ENCODE measurements at regions not wholly inside any gene's neighbourhood (a gene's known extent, or its start where the extent isn't known, plus 50 kb on each side); places are given as distances from the start of the nearest gene placed in this dataset.
"Not testable (repeated sequence)": the region's sequence is repeated elsewhere in the genome, so short reads cannot be mapped to it uniquely, and the experiment has no call there.

GRCh38 chr16:82293671-82294070 lies 123.6 kb upstream of the MPHOSPH6 start:
- no peak overlapping the region for H3K4me3 Mint-ChIP-seq
- H3K27me3 Mint-ChIP-seq (ENCODE audit: low read depth, poor library complexity), result peaks cover 16% of the 10 kb centered on the region
- TF ChIP-seq CTCF (IDR thresholded peaks at IDR 0.05), result no peak
- peaks cover 5% of the 10 kb centered on the region for H3K9me3 Mint-ChIP-seq
- H3K4me1 Mint-ChIP-seq, result peaks cover 15% of the 10 kb centered on the region
- H3K27ac Mint-ChIP-seq, result no peak overlapping the region
- DNase-seq, result no peak
- H3K36me3 Mint-ChIP-seq (ENCODE audit: low read depth), result no peaks in the 10 kb centered on the region

- no peak overlapping the region for H3K4me3 Mint-ChIP-seq
- no peak for TF ChIP-seq CTCF (IDR thresholded peaks at IDR 0.05)
- H3K27ac Mint-ChIP-seq, result no peak overlapping the region
- no peak for DNase-seq
- peaks cover 5% of the 10 kb centered on the region for H3K9me3 Mint-ChIP-seq
- peaks cover 19% of the 10 kb centered on the region for H3K27me3 Mint-ChIP-seq (ENCODE audit: low read depth, poor library complexity)
- H3K4me1 Mint-ChIP-seq, result peaks cover 3% of the 10 kb centered on the region
- no peaks in the 10 kb centered on the region for H3K36me3 Mint-ChIP-seq (ENCODE audit: low read depth)
Measured at GRCh38 chr16:82287937-82288336, 117.9 kb upstream of the MPHOSPH6 start.

- Mint-ChIP-seq H3K4me3 (no peak overlapping the region), H3K36me3 (ENCODE audit: low read depth) (no peaks in the 10 kb centered on the region), H3K27ac (no peak overlapping the region), H3K4me1 (peaks cover 5% of the 10 kb centered on the region), H3K9me3 (peaks cover 10% of the 10 kb centered on the region), H3K27me3 (ENCODE audit: low read depth, poor library complexity) (peaks cover 13% of the 10 kb centered on the region)
- DNase-seq, result no peak
- no peak for TF ChIP-seq CTCF (IDR thresholded peaks at IDR 0.05)
Measured at GRCh38 chr16:82282662-82283061, 112.6 kb upstream of the MPHOSPH6 start.

- Mint-ChIP-seq H3K9me3 (peaks cover 10% of the 10 kb centered on the region), H3K4me1 (peaks cover 5% of the 10 kb centered on the region), H3K4me3 (no peak overlapping the region), H3K27ac (no peak overlapping the region), H3K27me3 (ENCODE audit: low read depth, poor library complexity) (peaks cover 16% of the 10 kb centered on the region), H3K36me3 (ENCODE audit: low read depth) (no peaks in the 10 kb centered on the region)
- no peak for TF ChIP-seq CTCF (IDR thresholded peaks at IDR 0.05)
- DNase-seq, result no peak
Measured at GRCh38 chr16:82281544-82281943, 111.5 kb upstream of the MPHOSPH6 start.

DNA sequence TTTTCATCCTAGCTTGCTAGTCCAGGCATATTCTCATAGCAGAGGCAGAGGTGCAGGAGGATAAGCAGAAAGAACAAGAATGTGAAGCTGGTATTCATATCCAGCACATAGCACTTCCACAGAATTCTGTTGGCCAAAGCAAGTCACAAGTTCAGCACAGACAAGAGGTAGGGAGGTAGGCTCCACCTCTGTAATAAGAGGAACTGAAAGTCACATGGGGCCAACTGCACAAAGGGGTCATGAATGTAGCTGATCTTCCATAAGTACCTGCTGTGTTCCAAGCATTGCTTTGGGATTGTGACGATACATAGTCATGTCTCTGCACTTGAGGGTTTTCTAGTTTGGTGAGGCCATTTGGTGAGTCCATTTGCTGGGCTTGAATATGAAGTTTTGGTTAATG lies 110.8 kb upstream of the MPHOSPH6 start:
- Mint-ChIP-seq H3K36me3 (ENCODE audit: low read depth) (no peaks in the 10 kb centered on the region), H3K27me3 (ENCODE audit: low read depth, poor library complexity) (peaks cover 16% of the 10 kb centered on the region), H3K9me3 (peaks cover 10% of the 10 kb centered on the region), H3K27ac (no peak overlapping the region), H3K4me3 (no peak overlapping the region), H3K4me1 (peaks cover 5% of the 10 kb centered on the region)
- no peak for DNase-seq
- no peak for TF ChIP-seq CTCF (IDR thresholded peaks at IDR 0.05)

DNA sequence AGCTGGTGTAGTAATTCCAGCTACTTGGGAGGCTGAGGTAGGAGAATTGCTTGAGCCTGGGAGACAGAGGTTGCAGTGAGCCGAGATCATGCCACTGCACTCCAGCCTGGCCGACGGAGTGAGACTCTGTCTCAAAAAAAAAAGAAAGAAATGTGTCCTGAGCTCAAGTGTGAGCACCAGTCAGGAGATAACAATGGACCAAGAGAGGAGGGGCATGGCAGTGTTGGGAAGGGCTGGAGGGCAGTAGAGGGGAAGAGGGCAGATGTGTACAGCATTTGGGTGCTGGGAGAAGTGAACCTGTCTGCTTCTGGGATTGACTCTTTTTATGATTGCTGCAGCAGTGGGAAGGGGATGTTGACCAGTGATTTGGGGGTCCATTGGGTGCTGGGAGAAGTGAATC lies 105.3 kb upstream of the MPHOSPH6 start:
- peaks cover 14% of the 10 kb centered on the region for H3K9me3 Mint-ChIP-seq
- H3K36me3 Mint-ChIP-seq (ENCODE audit: low read depth); H3K27me3 Mint-ChIP-seq (ENCODE audit: low read depth, poor library complexity); H3K27ac Mint-ChIP-seq; H3K4me3 Mint-ChIP-seq; H3K4me1 Mint-ChIP-seq; DNase-seq: not testable (repeated sequence)
